AG04450 (cell line): ENCODE measurements at regions not wholly inside any gene's neighbourhood (a gene's known extent, or its start where the extent isn't known, plus 50 kb on each side); places are given as distances from the start of the nearest gene placed in this dataset.

Experiments used
- CTCF ChIA-PET: fragments of 300-600, 350-600 bp; formaldehyde crosslinking; extraction: SDS; loops from one replicate; lab custom pipeline; 2022; ENCODE audit warnings: antibody characterized with exemption, inconsistent platforms; lab: Charles Lee
- POLR2A ChIA-PET: fragments of 350-600 bp; formaldehyde crosslinking; extraction: SDS; loops from one replicate; lab custom pipeline; 2021; ENCODE audit warnings: antibody characterized with exemption, inconsistent platforms; lab: Yijun Ruan, JAX
- DNase-seq: peaks from one replicate; pipeline ENCODE4 v3.0.0-alpha.2; 2011; ENCODE audit warnings: low read depth, low spot score
- H3K27ac ChIP-seq: one replicate; pipeline ENCODE4 v1.5.1; 2012; ENCODE audit warnings: low read depth, low read length, control low read depth
- H3K27me3 ChIP-seq: one replicate; pipeline ENCODE4 v1.6.0; 2012; ENCODE audit warnings: low read length; ENCODE audit not compliant: control insufficient read depth, insufficient read depth
- H3K4me3 ChIP-seq: 2 replicates; pipeline ENCODE4 v1.5.1; 2011; ENCODE audit warnings: mild to moderate bottlenecking, low read depth, low read length, control low read depth
- H3K9me3 ChIP-seq: 2 replicates; pipeline ENCODE4 v1.5.1; 2012; ENCODE audit warnings: low read length; ENCODE audit not compliant: control insufficient read depth, insufficient read depth
- CTCF ChIP-seq: IDR thresholded peaks from 2 replicates; pipeline ENCODE4 v1.5.1; 2011; ENCODE audit warnings: low read depth, low read length, control low read depth, inconsistent platforms

GRCh38 chr2:193475038-193475437, 1280.3 kb upstream of the TMEFF2 start:
- Histone ChIP-seq H3K27me3 (no peaks in the 10 kb centered on the region), H3K9me3 (peaks cover 13% of the 10 kb centered on the region; the same call in 1 of the 2 replicates), H3K27ac (no peak overlapping the region), H3K4me3 (no peak overlapping the region)
- ChIA-PET POLR2A (no interaction called here), CTCF (no interaction called here)
- no peak for DNase-seq
- no peak for TF ChIP-seq CTCF

GRCh38 chr2:193469251-193469650, 1274.5 kb upstream of the TMEFF2 start:
- POLR2A ChIA-PET, result no interaction called here
- Histone ChIP-seq H3K9me3 (peaks cover 11% of the 10 kb centered on the region), H3K27ac (no peak overlapping the region), H3K4me3 (no peak overlapping the region), H3K27me3 (no peaks in the 10 kb centered on the region)
- TF ChIP-seq CTCF, result no peak
- CTCF ChIA-PET, result no interaction called here
- no peak for DNase-seq

- TF ChIP-seq CTCF, result no peak
- ChIA-PET POLR2A (no interaction called here), CTCF (no interaction called here)
- no peak for DNase-seq
- peaks cover 9% of the 10 kb centered on the region for H3K9me3 ChIP-seq
- no peak overlapping the region for H3K27ac ChIP-seq
- H3K27me3 ChIP-seq, result no peaks in the 10 kb centered on the region
- H3K4me3 ChIP-seq, result no peak overlapping the region
These were observed 1272.7 kb upstream of the TMEFF2 start for GRCh38 chr2:193467276-193467987.

- no peak overlapping the region for H3K27ac ChIP-seq
- DNase-seq, result no peak
These were observed 1268.3 kb upstream of the TMEFF2 start for GRCh38 chr2:193463011-193463410.

More at GRCh38 chr2:193463011-193463410, 1268.3 kb upstream of the TMEFF2 start:
- H3K9me3 ChIP-seq, result peaks cover 5% of the 10 kb centered on the region; the same call in 1 of the 2 replicates
- TF ChIP-seq CTCF, result no peak
- no peak overlapping the region for H3K4me3 ChIP-seq
- no peaks in the 10 kb centered on the region for H3K27me3 ChIP-seq
- POLR2A ChIA-PET, result no interaction called here
- CTCF ChIA-PET, result no interaction called here
